GM10266 (cell line): ENCODE measurements at regions not wholly inside any gene's neighbourhood (a gene's known extent, or its start where the extent isn't known, plus 50 kb on each side); places are given as distances from the start of the nearest gene placed in this dataset.

Experiments
- DNase-seq: peaks from one replicate; pipeline ENCODE4 v3.0.0; 2012; ENCODE audit errors: extremely low spot score
- CTCF ChIP-seq: IDR thresholded peaks from 2 replicates; pipeline ENCODE4 v1.5.1; 2012; ENCODE audit warnings: mild to moderate bottlenecking, low read depth; ENCODE audit not compliant: control insufficient read depth, insufficient read depth; ENCODE audit errors: missing control alignments

GRCh38 chr20:61045876-61046585 lies 206.0 kb upstream of the CDH4 start:
- no peak for DNase-seq
- no peak for TF ChIP-seq CTCF

GRCh38 chr20:61046721-61047351 lies 205.2 kb upstream of the CDH4 start:
- TF ChIP-seq CTCF = no peak
- DNase-seq = no peak

- no peak for TF ChIP-seq CTCF
- DNase-seq = no peak
Measured at GRCh38 chr20:61047515-61047914, 204.5 kb upstream of the CDH4 start.

- TF ChIP-seq CTCF = no peak
Measured at GRCh38 chr20:61048302-61048701, 203.8 kb upstream of the CDH4 start.

GRCh38 chr20:61049684-61050083 lies 202.4 kb upstream of the CDH4 start:
- no peak for DNase-seq
- no peak for TF ChIP-seq CTCF

More at GRCh38 chr20:61048302-61048701, 203.8 kb upstream of the CDH4 start:
- no peak for DNase-seq

GRCh38 chr20:61050336-61050890 lies 201.6 kb upstream of the CDH4 start:
- no peak for DNase-seq
- TF ChIP-seq CTCF = no peak

GRCh38 chr20:61052195-61052750 lies 199.8 kb upstream of the CDH4 start:
- TF ChIP-seq CTCF = no peak
- no peak for DNase-seq
